Caco-2 (cell line): ENCODE measurements at regions not wholly inside any gene's neighbourhood (a gene's known extent, or its start where the extent isn't known, plus 50 kb on each side); places are given as distances from the start of the nearest gene placed in this dataset.

ENCODE experiments used
- BruUV-seq: library from RNA; stranded (reverse); fragments of 400-500 nt; replicated peaks from 2 replicates; lab custom pipeline; 2021; lab: Mats Ljungman, UMichigan
- CTCF ChIA-PET: fragments of 300-600 bp; sonication (Branson Sonifier 250); formaldehyde crosslinking; loops from one replicate; lab custom pipeline; 2022; ENCODE audit warnings: antibody characterized with exemption; lab: Charles Lee
- POLR2A ChIA-PET: fragments of 300-600 bp; sonication (Branson Sonifier 250); formaldehyde crosslinking; loops from one replicate; lab custom pipeline; 2022; ENCODE audit warnings: antibody characterized with exemption; lab: Charles Lee
- DNase-seq, 2 experiments: peaks; one replicate each; pipeline versions ENCODE4 v3.0.0 to v3.0.0-alpha.2; 2020 to 2022
- H3K27me3 ChIP-seq: replicated peaks from 2 replicates; pipeline ENCODE4 v1.6.0; 2011; ENCODE audit warnings: low read length; ENCODE audit not compliant: control insufficient read depth, insufficient read depth
- H3K36me3 ChIP-seq: 2 replicates; pipeline ENCODE4 v1.5.1; 2011; ENCODE audit warnings: low read length; ENCODE audit not compliant: control insufficient read depth, insufficient read depth
- H3K4me1 ChIP-seq: fragments of 250-450 bp; sonication (Bioruptor Pico); 2 replicates; pipeline ENCODE4 v1.5.1; 2020; ENCODE audit warnings: mild to moderate bottlenecking
- H3K4me3 ChIP-seq: 2 replicates; pipeline ENCODE4 v1.5.1; 2011; ENCODE audit warnings: low read depth, mild to moderate bottlenecking, control low read depth, low read length
- H3K9me3 ChIP-seq: fragments of 250-450 bp; sonication (Bioruptor Pico); 2 replicates; pipeline ENCODE4 v1.5.1; 2020; ENCODE audit warnings: mild to moderate bottlenecking, moderate library complexity
- H3K27ac Mint-ChIP-seq: one replicate; pipeline ENCODE4 v1.8.0; 2022; ENCODE audit warnings: mixed read lengths; ENCODE audit not compliant: unreplicated experiment
- H3K27me3 Mint-ChIP-seq: one replicate; pipeline ENCODE4 v1.8.0; 2022; ENCODE audit warnings: mixed read lengths; ENCODE audit not compliant: insufficient read depth, unreplicated experiment
- H3K36me3 Mint-ChIP-seq: one replicate; pipeline ENCODE4 v1.8.0; 2022; ENCODE audit warnings: mild to moderate bottlenecking, mixed read lengths; ENCODE audit not compliant: insufficient read depth, unreplicated experiment
- H3K4me1 Mint-ChIP-seq: one replicate; pipeline ENCODE4 v1.8.0; 2022; ENCODE audit warnings: low read depth, mixed read lengths; ENCODE audit not compliant: unreplicated experiment
- H3K4me3 Mint-ChIP-seq: one replicate; pipeline ENCODE4 v1.8.0; 2022; ENCODE audit warnings: mild to moderate bottlenecking, moderate library complexity, mixed read lengths; ENCODE audit not compliant: unreplicated experiment
- H3K9me3 Mint-ChIP-seq: one replicate; pipeline ENCODE4 v1.8.0; 2022; ENCODE audit warnings: mixed read lengths; ENCODE audit not compliant: unreplicated experiment
- intact Hi-C: fragments of 100-400 bp; cut with micrococcal nuclease; formaldehyde crosslinking; loops from one replicate; pipeline ENCODE4 v1.10.0; 2022; ENCODE audit not compliant: unreplicated experiment
- TF ChIP-seq, protein P1 (sequence below), 2 experiments: fragments of 200-600 bp in 1 of 2; IDR thresholded peaks; 1 replicate in 1 of 2; 2 replicates in 1 of 2; pipeline versions ENCODE4 v1.5.1 to v1.8.0; 2011 to 2022; ENCODE audit warnings: antibody characterized with exemption in 1 of 2, control low read depth in 1 of 2, inconsistent platforms in 1 of 2, low read depth in 1 of 2, low read length in 1 of 2, mild to moderate bottlenecking in 1 of 2, moderate library complexity in 1 of 2; ENCODE audit not compliant: insufficient read depth in 1 of 2, severe bottlenecking in 1 of 2, unreplicated experiment in 1 of 2

DNA sequence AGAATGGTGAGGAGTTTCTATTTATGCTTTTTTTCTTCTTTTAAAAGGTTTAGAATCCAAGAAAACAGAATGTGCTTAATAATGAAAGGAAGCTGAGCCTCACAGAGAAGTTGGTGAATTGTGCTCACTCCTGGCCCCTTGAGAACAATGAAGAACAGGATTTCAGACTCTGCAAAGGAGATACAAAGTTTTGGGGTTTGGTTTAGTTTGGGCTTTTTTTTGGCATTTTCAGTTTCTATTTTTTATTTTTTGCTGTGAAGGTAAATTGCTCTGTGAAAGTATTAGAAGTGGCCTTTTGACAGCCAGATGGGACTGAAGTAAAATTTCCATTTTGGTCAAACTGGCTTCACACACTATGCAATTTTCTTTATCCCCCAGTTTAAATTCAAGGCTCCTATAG lies 247.3 kb upstream of the GYPC start:
- DNase-seq = no peak
- CTCF ChIA-PET = no interaction called here
- peaks cover 29% of the 10 kb centered on the region for H3K27me3 Mint-ChIP-seq
- POLR2A ChIA-PET = no interaction called here
- Histone ChIP-seq H3K9me3 (no peaks in the 10 kb centered on the region), H3K4me1 (no peaks in the 10 kb centered on the region), H3K27me3 (no peaks in the 10 kb centered on the region; the same call in 1 of the 2 replicates), H3K4me3 (no peak overlapping the region), H3K36me3 (no peaks in the 10 kb centered on the region)
- no TSS peak for BruUV-seq
- no peak overlapping the region for H3K4me3 Mint-ChIP-seq
- intact Hi-C loops = no loop called here
- no peaks in the 10 kb centered on the region for H3K9me3 Mint-ChIP-seq
- H3K27ac Mint-ChIP-seq = no peak overlapping the region
- H3K4me1 Mint-ChIP-seq = no peaks in the 10 kb centered on the region
- TF ChIP-seq, protein P1, sequence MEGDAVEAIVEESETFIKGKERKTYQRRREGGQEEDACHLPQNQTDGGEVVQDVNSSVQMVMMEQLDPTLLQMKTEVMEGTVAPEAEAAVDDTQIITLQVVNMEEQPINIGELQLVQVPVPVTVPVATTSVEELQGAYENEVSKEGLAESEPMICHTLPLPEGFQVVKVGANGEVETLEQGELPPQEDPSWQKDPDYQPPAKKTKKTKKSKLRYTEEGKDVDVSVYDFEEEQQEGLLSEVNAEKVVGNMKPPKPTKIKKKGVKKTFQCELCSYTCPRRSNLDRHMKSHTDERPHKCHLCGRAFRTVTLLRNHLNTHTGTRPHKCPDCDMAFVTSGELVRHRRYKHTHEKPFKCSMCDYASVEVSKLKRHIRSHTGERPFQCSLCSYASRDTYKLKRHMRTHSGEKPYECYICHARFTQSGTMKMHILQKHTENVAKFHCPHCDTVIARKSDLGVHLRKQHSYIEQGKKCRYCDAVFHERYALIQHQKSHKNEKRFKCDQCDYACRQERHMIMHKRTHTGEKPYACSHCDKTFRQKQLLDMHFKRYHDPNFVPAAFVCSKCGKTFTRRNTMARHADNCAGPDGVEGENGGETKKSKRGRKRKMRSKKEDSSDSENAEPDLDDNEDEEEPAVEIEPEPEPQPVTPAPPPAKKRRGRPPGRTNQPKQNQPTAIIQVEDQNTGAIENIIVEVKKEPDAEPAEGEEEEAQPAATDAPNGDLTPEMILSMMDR (IDR thresholded peaks at IDR 0.05; ENCODE audit: insufficient read depth in 1 of 2, low read depth in 1 of 2, low read length in 1 of 2, severe bottlenecking in 1 of 2, unreplicated experiment in 1 of 2) = no peak
- no peaks in the 10 kb centered on the region for H3K36me3 Mint-ChIP-seq

DNA sequence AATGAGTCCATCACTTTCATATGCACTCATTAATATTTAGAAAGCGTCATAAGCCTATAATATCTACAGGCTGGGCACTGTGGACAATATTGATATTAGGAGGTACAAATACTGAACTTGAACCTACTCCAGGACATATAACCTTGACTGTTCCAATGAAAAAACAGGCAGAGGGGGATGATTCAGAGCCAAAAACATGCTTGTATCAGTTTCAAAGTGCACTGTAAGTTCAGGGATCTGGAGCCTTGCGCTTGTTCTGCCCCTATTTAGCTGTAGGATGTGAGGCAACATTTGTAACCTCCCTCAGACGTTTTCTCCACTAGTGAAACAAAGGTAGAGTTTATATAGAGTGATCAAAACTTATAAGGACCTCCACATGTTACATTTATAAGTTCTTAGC lies 246.1 kb upstream of the GYPC start:
- Mint-ChIP-seq H3K4me3 (no peak overlapping the region), H3K9me3 (no peaks in the 10 kb centered on the region), H3K4me1 (no peaks in the 10 kb centered on the region), H3K27me3 (peaks cover 24% of the 10 kb centered on the region), H3K27ac (no peak overlapping the region), H3K36me3 (no peaks in the 10 kb centered on the region)
- Histone ChIP-seq H3K27me3 (no peaks in the 10 kb centered on the region; the same call in 1 of the 2 replicates), H3K9me3 (no peaks in the 10 kb centered on the region), H3K4me1 (no peaks in the 10 kb centered on the region), H3K4me3 (no peak overlapping the region), H3K36me3 (no peaks in the 10 kb centered on the region)
- POLR2A ChIA-PET = no interaction called here
- BruUV-seq = no TSS peak
- intact Hi-C loops = no loop called here
- DNase-seq = no peak
- CTCF ChIA-PET = no interaction called here
- TF ChIP-seq, protein P1 (IDR thresholded peaks at IDR 0.05; ENCODE audit: insufficient read depth in 1 of 2, low read depth in 1 of 2, low read length in 1 of 2, severe bottlenecking in 1 of 2, unreplicated experiment in 1 of 2) = no peak

DNA sequence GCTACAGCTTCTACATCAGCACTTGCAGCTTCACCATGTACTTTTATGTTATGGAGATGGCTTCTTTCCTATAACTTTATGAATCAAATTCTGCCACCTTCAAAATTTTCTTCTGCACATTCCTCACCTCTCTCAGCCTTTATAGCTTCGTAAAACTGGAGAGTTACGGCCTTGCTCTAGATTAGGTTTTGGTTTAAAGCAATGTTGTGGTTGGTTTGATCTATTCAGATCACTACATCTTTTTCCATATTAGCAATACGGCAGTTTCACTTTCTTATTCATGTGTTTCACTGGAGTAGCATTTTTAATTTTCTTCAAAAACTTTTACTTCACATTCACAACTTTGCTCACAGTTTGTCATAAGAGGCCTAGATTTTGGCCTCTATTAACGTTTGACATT lies 242.9 kb upstream of the GYPC start:
- POLR2A ChIA-PET = no interaction called here
- Histone ChIP-seq H3K4me3 (no peak overlapping the region), H3K4me1 (no peaks in the 10 kb centered on the region), H3K27me3 (no peaks in the 10 kb centered on the region; the same call in 1 of the 2 replicates), H3K36me3 (no peaks in the 10 kb centered on the region), H3K9me3 (no peaks in the 10 kb centered on the region)
- H3K27me3 Mint-ChIP-seq = peaks cover 5% of the 10 kb centered on the region
- no peaks in the 10 kb centered on the region for H3K9me3 Mint-ChIP-seq
- no peak overlapping the region for H3K27ac Mint-ChIP-seq
- intact Hi-C loops = no loop called here
- TF ChIP-seq, protein P1 (IDR thresholded peaks at IDR 0.05; ENCODE audit: insufficient read depth in 1 of 2, low read depth in 1 of 2, low read length in 1 of 2, severe bottlenecking in 1 of 2, unreplicated experiment in 1 of 2) = no peak
- H3K4me1 Mint-ChIP-seq = no peaks in the 10 kb centered on the region
- no TSS peak for BruUV-seq
- no peak overlapping the region for H3K4me3 Mint-ChIP-seq
- DNase-seq = no peak
- CTCF ChIA-PET = no interaction called here
- H3K36me3 Mint-ChIP-seq = no peaks in the 10 kb centered on the region
